ENCODE measurements at regions not wholly inside any gene's neighbourhood (a gene's known extent, or its start where the extent isn't known, plus 50 kb on each side); places are given as distances from the start of the nearest gene placed in this dataset.
A peak's percentile ranks its signal among the peaks of the same experiment; 100 is the strongest.

DNA sequence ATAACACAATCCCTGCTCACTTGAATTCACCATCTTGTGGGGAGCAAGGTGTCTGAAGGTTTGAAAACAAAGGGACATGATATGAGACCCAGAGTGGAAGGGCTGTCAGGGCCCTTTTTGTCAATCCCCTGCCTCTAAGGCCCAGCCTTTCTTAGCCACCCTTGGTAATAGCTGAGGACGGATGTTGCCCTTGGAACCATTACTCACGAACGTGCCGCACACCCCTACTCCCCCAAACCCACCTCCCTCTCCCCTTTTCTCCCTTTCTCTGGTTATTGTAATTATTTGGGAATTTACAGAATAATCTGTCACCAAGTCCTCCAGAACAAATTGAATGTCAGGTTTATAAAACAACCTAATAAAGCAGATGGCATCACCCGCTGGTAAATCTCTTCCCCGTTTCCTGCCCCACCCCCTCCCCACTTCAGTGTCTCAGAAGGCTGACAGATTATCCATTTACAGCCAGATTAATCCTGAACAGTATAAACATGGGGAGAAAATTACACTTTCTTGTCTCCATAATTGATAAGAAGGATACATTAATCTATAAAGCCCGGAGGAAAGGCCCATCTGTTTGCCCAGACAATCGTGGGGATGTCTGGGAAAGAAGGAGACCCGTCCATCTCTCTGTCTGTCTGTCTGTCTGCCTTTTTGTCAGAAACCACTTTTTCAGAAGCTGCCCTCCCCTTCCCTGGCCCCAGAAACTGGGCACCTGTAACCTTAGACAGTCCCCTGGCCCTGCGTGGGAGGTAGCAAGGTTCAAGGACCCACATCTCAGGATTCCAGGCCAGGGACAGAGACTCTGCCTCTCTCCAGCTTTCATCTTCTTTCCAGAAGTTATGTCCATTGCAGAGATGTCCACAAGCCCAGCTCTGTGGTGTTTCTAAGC, 60.6 kb upstream of the CD34 start:
- DNase-seq = no peak

DNA sequence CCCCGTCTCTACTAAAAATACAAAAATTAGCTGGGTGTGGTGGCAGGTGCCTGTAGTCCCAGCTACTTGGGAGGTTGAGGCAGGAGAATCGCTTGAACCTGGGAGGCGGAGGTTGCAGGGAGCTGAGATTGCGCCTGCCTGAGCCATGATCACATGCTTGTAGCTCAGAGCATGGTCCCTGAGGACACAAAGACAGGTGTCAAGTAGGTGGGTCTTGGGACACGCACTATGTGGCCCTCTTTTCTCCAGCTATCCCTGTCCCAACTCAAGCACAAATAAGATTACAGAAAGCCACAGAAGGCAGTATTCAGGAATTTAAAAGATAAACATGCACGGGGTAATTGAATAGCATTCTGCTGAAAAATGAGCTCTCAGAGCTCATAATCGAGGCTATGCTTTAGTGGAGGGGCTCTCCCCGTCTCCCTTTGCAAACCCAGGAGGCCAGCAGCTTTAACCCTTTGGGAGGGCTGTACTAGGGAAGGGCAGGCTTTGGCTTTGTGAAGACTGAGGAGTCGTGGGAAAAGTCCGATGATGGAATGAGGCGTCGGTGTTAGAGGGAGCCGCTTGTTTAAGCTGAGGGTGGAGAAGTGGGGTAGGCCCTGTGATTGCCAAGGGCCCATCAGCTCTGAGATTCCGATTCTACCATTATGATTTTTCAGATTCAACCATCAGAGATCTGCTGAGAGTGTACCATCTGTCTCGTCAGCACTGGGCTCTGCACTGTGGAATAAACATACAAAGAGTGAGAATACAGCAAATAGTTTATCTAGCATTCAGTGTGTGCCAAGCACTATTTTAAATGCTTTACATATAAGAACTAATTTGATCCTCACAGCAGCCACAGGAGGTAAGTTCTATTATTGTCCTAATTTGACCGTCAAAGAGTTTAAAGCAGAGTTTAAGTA, 59.7 kb upstream of the CD34 start:
- no peak for DNase-seq

DNA sequence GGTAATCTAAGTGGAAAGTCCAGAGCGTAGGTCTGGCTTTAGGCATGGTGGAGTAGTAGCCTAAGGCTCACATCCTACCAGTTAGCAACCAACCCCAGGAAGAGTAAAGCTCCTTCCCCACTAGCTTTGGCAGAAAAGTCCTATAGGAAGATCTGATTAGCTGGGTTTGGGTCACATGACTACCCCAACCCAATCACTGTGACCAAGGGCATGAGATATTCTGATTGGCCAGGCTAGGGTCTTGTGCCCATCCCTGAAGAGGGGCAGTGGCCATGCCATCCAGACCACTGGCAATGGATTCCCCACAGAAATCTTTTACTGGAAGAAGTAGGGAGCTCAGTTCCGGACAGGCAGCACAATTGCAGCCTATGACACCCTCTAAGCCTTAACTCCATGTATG, 58.6 kb upstream of the CD34 start:
- DNase-seq = no peak

DNA sequence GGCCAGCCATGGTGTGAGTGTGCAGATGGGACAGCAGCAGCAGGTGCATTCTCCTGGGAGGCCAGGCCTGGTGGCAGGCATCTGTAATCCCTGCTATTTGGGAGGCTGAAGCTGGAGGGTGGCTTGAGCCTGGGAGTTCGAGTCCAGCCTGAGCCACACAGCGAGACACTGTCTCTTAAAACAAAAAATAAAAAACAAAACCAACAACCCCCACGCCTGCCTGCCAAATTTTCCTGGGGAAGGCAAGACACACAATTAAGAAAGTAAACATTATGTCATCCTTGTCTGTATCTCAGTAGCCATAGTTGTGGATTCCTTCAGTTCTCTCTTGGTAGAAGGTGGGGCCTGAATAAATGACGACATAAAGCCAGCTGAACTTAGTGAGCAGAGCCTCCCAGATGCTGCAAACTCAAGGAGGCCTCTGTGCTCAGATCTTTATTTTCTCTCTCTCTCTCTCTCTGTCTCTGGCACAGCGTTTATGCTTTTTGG, 57.6 kb upstream of the CD34 start:
- no peak for DNase-seq

DNA sequence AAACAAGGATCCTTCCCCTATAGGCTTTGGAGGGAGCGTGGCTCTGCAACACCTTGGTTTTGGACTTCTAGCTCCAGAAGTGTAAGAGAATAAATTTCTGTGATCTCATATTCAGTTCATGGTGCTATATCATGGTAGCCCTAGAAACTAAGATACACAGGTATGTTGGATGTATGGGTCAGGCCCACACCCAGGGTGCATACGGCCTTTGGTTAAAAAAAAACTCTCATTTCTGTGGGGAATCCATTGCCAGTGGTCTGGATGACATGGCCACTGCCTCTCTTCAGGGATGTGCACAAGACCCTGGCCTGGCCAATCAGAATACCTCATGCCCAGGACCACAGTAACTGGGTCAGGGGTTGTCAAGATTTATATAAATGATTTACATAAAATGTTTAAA, 56.8 kb upstream of the CD34 start:
- DNase-seq = no peak

DNA sequence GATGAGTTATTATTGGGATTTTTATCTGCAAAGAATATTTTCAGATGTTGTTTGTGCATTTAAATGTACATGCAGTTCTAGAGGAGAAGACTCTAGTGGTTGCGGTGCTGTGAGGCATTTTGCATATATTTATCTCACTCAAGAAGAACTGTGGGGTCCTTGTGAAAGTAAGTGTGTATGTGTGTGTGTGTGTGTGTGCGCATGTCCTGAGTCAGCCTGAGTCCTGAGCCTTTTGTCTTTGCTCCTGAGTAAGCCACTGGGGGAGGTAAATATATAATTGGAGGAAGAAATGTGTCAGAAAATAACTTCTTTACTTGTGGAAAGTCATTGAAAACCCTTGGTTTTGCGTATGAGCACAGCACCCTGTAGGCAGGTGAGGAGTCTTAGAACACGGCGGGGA, 55.6 kb upstream of the CD34 start:
- DNase-seq = no peak

DNA sequence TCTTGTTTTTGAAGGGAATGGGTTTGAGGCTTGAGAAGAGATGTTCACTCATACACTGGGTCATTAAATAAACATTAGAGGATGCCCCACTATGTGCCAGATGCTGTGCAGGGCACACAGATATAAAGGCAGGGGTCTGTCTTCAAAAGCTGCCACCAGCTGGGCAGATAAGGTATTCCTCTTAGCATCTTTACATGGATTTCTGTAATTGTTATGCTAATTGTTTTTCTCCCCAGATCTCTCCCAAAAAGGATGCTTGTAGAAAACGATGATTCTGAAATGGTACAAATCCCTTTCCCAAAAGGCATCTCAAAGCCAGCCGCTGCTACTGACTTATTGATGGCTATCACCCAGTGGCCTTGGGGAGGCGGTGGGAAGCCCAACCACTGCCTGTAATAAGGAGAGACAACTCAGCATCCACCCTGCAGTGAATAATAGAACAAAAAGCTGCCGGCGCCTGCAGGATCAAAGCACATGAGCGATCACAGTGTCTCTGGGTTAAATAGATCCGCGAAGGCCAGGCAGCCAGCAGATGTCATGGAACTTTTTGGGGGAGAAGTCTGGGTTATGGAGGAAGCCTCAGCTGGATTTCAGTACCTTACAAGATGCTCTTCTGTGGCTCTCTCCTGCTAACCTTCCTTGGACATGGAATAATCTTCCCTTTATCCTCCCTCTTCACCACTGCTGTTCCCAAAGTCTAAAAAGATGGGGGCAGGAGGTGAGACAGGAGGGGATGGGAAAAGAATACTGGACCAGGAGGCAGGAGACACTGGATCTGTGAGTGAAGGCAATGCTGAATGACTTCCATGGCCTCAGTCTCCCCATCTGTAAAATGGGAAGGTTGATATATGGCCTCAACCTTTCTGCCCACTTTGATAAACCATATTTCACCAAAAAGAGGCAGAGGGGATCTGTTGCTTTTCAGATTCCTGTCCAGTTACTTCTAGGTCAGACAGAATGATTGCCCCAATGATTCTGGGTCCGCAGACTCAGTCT, 54.8 kb upstream of the CD34 start:
- no peak for DNase-seq

DNA sequence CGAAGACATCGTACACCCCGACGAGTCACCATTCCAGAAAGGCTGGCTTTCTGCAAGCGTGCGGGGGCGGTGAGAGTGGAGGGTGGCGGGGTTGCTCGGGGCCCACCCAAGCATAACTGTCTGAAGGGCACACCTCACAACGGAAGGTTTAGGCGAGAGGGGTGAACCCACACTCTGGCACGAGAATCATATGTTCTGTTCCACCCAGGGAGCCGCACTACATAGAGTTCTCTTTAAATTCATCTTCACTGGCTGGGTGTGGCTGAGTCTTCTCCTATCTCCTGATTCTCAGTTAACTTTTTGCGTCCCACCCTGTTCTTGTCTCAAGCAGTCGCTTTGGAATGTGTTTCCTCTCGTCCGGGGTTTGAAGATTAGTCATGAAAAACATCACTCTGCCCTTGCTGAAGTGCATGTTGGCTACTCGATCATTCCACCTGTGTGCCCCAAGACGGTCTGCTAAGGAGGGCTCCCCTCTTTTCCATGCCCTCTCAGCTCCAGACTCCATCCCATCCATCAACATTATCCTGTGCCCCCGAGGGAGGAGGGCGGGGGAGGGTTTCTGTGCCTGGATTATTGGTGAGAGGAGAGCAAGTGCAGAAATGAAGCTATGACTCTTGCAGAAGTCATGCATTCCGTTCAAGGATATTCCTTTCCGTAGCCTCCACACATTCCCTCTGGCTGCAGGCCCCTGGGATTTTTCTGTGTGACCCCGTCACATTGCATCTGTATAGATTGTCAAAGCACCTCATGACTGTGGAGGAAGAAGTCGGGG, 53.5 kb upstream of the CD34 start:
- DNase-seq = no peak

DNA sequence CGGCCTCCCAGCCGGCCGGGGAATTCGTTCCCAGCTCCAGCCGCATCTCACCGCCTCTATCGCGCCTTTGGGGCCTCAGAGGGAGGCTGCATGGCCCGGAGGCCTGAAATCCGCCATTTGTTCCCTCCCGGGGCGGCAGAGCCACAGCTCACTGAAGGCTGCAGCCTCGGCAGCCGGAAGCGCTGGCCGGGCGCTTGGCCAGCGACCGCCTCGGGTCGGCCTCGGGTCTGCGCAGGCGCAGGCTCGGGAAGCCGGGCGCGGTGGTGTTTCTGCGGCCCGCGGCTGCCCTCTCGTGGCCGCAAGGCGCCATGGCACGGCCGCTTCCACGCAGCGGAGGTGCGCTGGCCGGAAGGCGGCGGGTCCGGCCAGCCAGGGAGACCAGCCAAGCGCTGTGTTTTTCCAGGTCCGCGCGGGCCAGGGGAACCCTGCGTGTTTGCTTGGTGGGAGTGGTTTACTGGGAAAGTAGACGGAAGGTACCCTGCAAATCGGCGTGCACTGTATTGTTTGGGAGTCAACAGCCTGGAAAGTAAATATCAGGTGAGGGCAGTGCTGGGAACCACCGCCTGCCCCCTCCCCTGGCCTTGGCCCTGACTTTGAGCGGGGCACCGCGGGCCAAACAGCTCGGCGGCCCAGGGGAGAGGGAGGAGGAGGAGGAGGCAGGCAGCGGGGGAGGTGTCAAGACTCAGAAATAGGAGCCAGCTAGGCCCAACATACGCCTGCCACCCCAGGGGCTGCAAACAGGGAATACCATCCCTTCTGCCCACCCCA, 52.7 kb upstream of the CD34 start:
- DNase-seq = peak; percentile 86

DNA sequence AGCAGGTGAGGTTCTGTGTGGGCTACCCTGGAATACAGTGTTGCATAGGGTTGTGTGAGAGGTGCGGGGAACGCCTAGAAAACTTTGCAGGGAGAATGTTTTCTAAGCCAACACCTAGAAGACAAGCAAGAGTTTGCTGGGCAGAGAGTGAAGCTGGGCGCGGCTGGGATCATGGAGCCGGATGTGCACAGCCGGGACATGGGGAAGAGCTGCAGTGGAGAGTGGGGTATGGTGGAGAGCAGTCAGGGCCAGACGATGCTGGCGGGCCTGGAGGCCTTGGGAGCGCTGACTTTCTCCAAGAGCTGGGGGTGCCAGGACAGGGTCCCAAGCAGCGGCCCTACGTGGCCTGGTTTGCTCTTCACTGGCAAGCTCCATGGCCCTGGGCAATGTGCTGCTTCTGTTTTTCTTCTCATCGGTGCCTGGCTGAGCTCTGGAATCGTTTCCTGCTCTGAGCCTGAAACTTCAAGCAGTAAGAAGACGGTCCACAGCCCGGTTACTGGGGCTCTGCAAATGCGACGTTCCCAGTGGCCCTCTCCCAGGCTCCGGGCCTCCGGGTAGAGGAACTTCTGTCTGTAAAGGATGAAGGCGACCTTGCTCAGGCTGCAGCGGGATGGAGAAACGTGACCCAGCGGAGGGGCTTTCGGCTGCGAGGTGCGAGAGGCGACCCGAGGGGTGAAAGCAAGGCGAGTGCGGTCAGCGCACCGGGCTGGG, 51.9 kb upstream of the CD34 start:
- peak; percentile 18 for DNase-seq

Data from activated CD4-positive, alpha-beta T cell treated with anti-CD3 and anti-CD28 coated beads for 48 hours (primary cell).